SJCRH30 (cell line): ENCODE measurements at regions not wholly inside any gene's neighbourhood (a gene's known extent, or its start where the extent isn't known, plus 50 kb on each side); places are given as distances from the start of the nearest gene placed in this dataset.
A peak's percentile ranks its signal among the peaks of the same experiment; 100 is the strongest.
"Not testable (repeated sequence)": the region's sequence is repeated elsewhere in the genome, so short reads cannot be mapped to it uniquely, and the experiment has no call there.

Experiments used
- DNase-seq, 2 experiments: peaks; one replicate each; pipeline ENCODE4 v3.0.0-alpha.2; 2015 to 2020
- H3K27ac ChIP-seq: fragments of 250-450 bp; sonication (Bioruptor Pico); 2 replicates; pipeline ENCODE4 v1.5.1; 2020; ENCODE audit warnings: mild to moderate bottlenecking, moderate library complexity
- H3K27me3 ChIP-seq: fragments of 250-450 bp; sonication (Bioruptor Pico); 2 replicates; pipeline ENCODE4 v1.5.1; 2020; ENCODE audit warnings: mild to moderate bottlenecking, moderate library complexity
- H3K36me3 ChIP-seq: fragments of 250-450 bp; sonication (Bioruptor Pico); 2 replicates; pipeline ENCODE4 v1.5.1; 2020; ENCODE audit warnings: mild to moderate bottlenecking, moderate library complexity
- H3K4me1 ChIP-seq: fragments of 250-450 bp; sonication (Bioruptor Pico); 2 replicates; pipeline ENCODE4 v1.5.1; 2020; ENCODE audit warnings: mild to moderate bottlenecking, moderate library complexity
- H3K4me3 ChIP-seq: fragments of 250-450 bp; sonication (Bioruptor Pico); 2 replicates; pipeline ENCODE4 v1.5.1; 2020; ENCODE audit warnings: mild to moderate bottlenecking, moderate library complexity
- H3K9me3 ChIP-seq: fragments of 250-450 bp; sonication (Bioruptor Pico); replicated peaks from 2 replicates; pipeline ENCODE4 v1.5.1; 2020; ENCODE audit warnings: mild to moderate bottlenecking, moderate library complexity

- DNase-seq, result no peak
- H3K4me3 ChIP-seq, result no peak overlapping the region
- no peak overlapping the region for H3K27ac ChIP-seq
- H3K36me3 ChIP-seq, result no peaks in the 10 kb centered on the region
- no peaks in the 10 kb centered on the region for H3K27me3 ChIP-seq
- H3K9me3 ChIP-seq, result peaks cover 7% of the 10 kb centered on the region; the same call in 1 of the 2 replicates
- no peaks in the 10 kb centered on the region for H3K4me1 ChIP-seq
Measured at GRCh38 chr2:188684795-188685194, 289.4 kb upstream of the COL3A1 start.

GRCh38 chr2:188693111-188693510, 281.1 kb upstream of the COL3A1 start:
- Histone ChIP-seq H3K4me1 (peaks cover 24% of the 10 kb centered on the region), H3K36me3 (no peaks in the 10 kb centered on the region), H3K4me3 (no peak overlapping the region), H3K27me3 (no peaks in the 10 kb centered on the region), H3K27ac (no peak overlapping the region), H3K9me3 (0 out of 2 replicates have a peak, but pooled peaks cover 3% of the 10 kb centered on the region)
- DNase-seq, result no peak

DNA sequence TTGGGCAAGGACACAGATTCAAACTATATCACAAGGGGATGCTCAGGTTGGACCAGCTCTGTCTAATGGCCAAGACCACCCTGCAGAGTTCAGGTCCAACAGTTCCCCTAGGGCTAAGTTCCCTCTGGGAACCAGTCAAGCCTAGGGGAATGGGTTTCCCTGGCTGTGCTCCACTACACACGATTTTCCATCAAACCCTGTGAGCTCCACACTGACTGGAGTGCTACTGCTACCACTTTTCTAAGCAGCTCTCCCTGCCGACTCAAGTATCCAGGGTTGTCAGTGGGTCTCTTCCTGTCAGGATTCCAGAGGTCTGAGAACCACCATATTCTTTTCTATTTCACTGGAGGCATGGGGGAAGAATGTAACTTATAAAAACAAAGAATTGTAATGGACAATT, 280.4 kb upstream of the COL3A1 start:
- Histone ChIP-seq H3K27me3 (no peaks in the 10 kb centered on the region), H3K27ac (no peak overlapping the region), H3K4me3 (no peak overlapping the region), H3K36me3 (no peaks in the 10 kb centered on the region), H3K9me3 (0 out of 2 replicates have a peak, but pooled peaks cover 8% of the 10 kb centered on the region), H3K4me1 (peaks cover 24% of the 10 kb centered on the region)
- DNase-seq, result no peak

- 0 out of 2 replicates have a peak, but pooled peaks cover 11% of the 10 kb centered on the region for H3K9me3 ChIP-seq
- peak; percentile 69 to 91 for DNase-seq
- H3K4me3 ChIP-seq, result no peak overlapping the region
- peak overlapping the region; percentile 32 for H3K27ac ChIP-seq
- no peaks in the 10 kb centered on the region for H3K36me3 ChIP-seq
- peaks cover 24% of the 10 kb centered on the region for H3K4me1 ChIP-seq
- no peaks in the 10 kb centered on the region for H3K27me3 ChIP-seq
Measured at GRCh38 chr2:188695953-188696352, 278.2 kb upstream of the COL3A1 start.

- not testable (repeated sequence) for DNase-seq, H3K9me3 ChIP-seq, H3K27me3 ChIP-seq, H3K36me3 ChIP-seq, H3K4me3 ChIP-seq, H3K27ac ChIP-seq
- peaks cover 32% of the 10 kb centered on the region for H3K4me1 ChIP-seq
Measured at GRCh38 chr2:188698151-188698550, 276.0 kb upstream of the COL3A1 start.

GRCh38 chr2:188701836-188702235, 272.3 kb upstream of the COL3A1 start:
- Histone ChIP-seq H3K4me1 (peaks cover 14% of the 10 kb centered on the region), H3K9me3 (0 out of 2 replicates have a peak, but pooled peaks cover 8% of the 10 kb centered on the region), H3K27me3 (no peaks in the 10 kb centered on the region), H3K36me3 (no peaks in the 10 kb centered on the region), H3K4me3 (no peak overlapping the region), H3K27ac (no peak overlapping the region)
- peak in 1 of 2 experiments; percentile 39 for DNase-seq

- Histone ChIP-seq H3K36me3 (no peaks in the 10 kb centered on the region), H3K4me1 (peaks cover 8% of the 10 kb centered on the region), H3K4me3 (no peak overlapping the region), H3K27me3 (no peaks in the 10 kb centered on the region), H3K27ac (no peak overlapping the region), H3K9me3 (peaks cover 16% of the 10 kb centered on the region)
- no peak for DNase-seq
Measured at GRCh38 chr2:188705191-188705590, 269.0 kb upstream of the COL3A1 start.

DNA sequence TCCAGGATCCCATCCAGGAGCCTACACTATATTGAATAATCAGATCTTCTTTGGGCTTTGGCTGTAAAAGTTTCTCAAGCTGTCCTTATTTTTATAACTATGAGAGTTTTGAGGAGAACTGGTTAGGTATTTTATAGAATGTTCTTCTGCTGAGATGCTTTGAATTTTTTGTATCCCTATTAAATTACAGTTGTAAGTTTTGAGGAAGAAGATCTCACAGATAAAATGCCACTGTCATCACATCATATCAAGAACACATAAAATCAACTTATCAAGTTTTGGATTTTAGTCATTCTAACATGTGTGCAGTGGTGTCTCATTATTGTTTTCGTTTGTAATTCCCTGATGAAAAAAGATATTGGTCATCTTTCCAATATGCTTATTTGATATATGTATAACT, 260.2 kb upstream of the COL3A1 start:
- no peak for DNase-seq
- Histone ChIP-seq H3K4me3 (no peak overlapping the region), H3K9me3 (peaks cover 15% of the 10 kb centered on the region), H3K27ac (no peak overlapping the region), H3K27me3 (no peaks in the 10 kb centered on the region), H3K36me3 (no peaks in the 10 kb centered on the region), H3K4me1 (no peaks in the 10 kb centered on the region; the same call in 1 of the 2 replicates)

- Histone ChIP-seq H3K9me3 (no peaks in the 10 kb centered on the region; the same call in 1 of the 2 replicates), H3K27me3 (no peaks in the 10 kb centered on the region), H3K27ac (no peak overlapping the region), H3K4me3 (no peak overlapping the region), H3K4me1 (peaks cover 34% of the 10 kb centered on the region), H3K36me3 (no peaks in the 10 kb centered on the region)
- DNase-seq, result peak; percentile 68 to 78
Measured at GRCh38 chr2:188720811-188721605, 253.2 kb upstream of the COL3A1 start.

- H3K4me1 ChIP-seq, result peaks cover 42% of the 10 kb centered on the region
- H3K4me3 ChIP-seq, result no peak overlapping the region
- H3K27me3 ChIP-seq, result no peaks in the 10 kb centered on the region
- H3K9me3 ChIP-seq, result no peaks in the 10 kb centered on the region
- DNase-seq, result no peak
- H3K27ac ChIP-seq, result no peak overlapping the region
- no peaks in the 10 kb centered on the region for H3K36me3 ChIP-seq
Measured at GRCh38 chr2:188721784-188722183, 252.4 kb upstream of the COL3A1 start.

DNA sequence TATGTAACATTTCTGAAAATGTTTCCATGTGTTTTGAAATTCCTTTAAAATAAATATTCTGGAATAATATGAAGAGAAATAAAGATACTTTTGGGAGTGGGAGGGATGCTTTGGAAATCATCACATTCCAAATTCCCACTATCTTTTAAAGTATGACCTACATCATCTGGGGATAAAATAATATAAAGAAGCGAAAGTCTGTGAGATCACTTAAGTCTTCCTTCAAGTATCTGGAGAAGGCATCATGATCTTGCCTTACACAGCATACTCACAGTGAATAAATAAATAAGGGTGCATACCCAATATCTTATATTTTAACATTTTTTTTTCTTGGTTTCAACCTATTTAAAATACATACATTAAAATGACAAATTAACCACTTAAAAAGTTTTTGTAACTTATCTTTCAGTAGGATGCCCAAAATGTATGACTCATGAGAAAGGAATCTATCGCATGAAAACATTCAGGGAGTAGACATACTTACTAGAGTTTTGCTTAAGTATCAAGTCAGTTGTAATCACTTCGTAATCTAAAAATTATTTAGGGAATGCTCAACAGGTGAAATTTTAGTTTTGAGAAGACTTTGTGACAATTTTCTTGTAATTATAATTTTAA, 248.3 kb upstream of the COL3A1 start:
- H3K27me3 ChIP-seq, result no peaks in the 10 kb centered on the region
- no peaks in the 10 kb centered on the region for H3K9me3 ChIP-seq
- H3K4me3 ChIP-seq, result no peak overlapping the region
- DNase-seq, result peak in 1 of 2 experiments; percentile 67
- H3K27ac ChIP-seq, result peak overlapping the region; percentile 3; the same call in 1 of the 2 replicates
- peaks cover 36% of the 10 kb centered on the region for H3K4me1 ChIP-seq
- no peaks in the 10 kb centered on the region for H3K36me3 ChIP-seq

- Histone ChIP-seq H3K4me1 (peaks cover 28% of the 10 kb centered on the region), H3K27ac (peak overlapping the region; percentile 3), H3K9me3 (no peaks in the 10 kb centered on the region), H3K4me3 (no peak overlapping the region), H3K36me3 (no peaks in the 10 kb centered on the region), H3K27me3 (no peaks in the 10 kb centered on the region)
- peak in 1 of 2 experiments; percentile 40 for DNase-seq
Measured at GRCh38 chr2:188726626-188727247, 247.4 kb upstream of the COL3A1 start.

DNA sequence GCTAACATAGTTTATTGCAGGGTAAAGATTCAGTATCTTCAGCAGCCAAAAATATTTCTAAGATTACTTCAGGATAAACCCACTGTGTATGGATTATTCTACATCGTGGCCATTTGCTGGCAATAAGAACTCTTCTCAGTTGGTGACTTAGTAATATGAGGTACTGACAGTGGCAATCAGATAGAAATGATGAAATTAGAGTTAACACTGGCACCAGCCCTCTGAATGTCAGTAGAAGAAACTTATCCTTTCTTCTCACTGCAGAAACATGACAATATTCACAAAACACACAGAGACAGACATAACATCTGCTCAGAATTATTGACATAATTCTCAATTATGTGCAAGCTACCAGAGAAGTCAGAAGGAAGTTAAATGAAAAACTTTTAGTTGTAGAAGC, 246.3 kb upstream of the COL3A1 start:
- H3K4me1 ChIP-seq, result peaks cover 27% of the 10 kb centered on the region
- no peaks in the 10 kb centered on the region for H3K27me3 ChIP-seq
- no peaks in the 10 kb centered on the region; the same call in 1 of the 2 replicates for H3K9me3 ChIP-seq
- DNase-seq, result no peak
- no peak overlapping the region for H3K4me3 ChIP-seq
- no peak overlapping the region for H3K27ac ChIP-seq
- H3K36me3 ChIP-seq, result no peaks in the 10 kb centered on the region

- Histone ChIP-seq H3K27ac (peak overlapping the region; percentile 28; the same call in 1 of the 2 replicates), H3K4me1 (peaks cover 20% of the 10 kb centered on the region), H3K36me3 (no peaks in the 10 kb centered on the region), H3K4me3 (no peak overlapping the region), H3K9me3 (no peaks in the 10 kb centered on the region; the same call in 1 of the 2 replicates), H3K27me3 (no peaks in the 10 kb centered on the region)
- peak; percentile 98 for DNase-seq
Measured at GRCh38 chr2:188734691-188735090, 239.5 kb upstream of the COL3A1 start.

GRCh38 chr2:188746727-188747126, 227.4 kb upstream of the COL3A1 start:
- Histone ChIP-seq H3K9me3 (no peaks in the 10 kb centered on the region), H3K27me3 (no peaks in the 10 kb centered on the region), H3K36me3 (no peaks in the 10 kb centered on the region), H3K4me1 (no peaks in the 10 kb centered on the region), H3K4me3 (no peak overlapping the region), H3K27ac (no peak overlapping the region)
- no peak for DNase-seq
